Astrocyte (in vitro differentiated cells and primary cell): ENCODE measurements at regions not wholly inside any gene's neighbourhood (a gene's known extent, or its start where the extent isn't known, plus 50 kb on each side); places are given as distances from the start of the nearest gene placed in this dataset.

Experiments used
- EZH2 ChIP-seq: IDR thresholded peaks from 2 replicates; pipeline ENCODE4 v1.6.1; 2012; ENCODE audit warnings: mild to moderate bottlenecking, low read length, inconsistent platforms; ENCODE audit not compliant: insufficient read depth
- TF ChIP-seq, protein P1 (sequence below): IDR thresholded peaks from 2 replicates; pipeline ENCODE4 v1.5.1; 2011; ENCODE audit warnings: low read depth, mild to moderate bottlenecking, inconsistent platforms, low read length, moderate library complexity; ENCODE audit not compliant: insufficient read depth

GRCh38 chr3:180180795-180181194 lies 144.1 kb upstream of the PEX5L start:
- TF ChIP-seq, protein P1, sequence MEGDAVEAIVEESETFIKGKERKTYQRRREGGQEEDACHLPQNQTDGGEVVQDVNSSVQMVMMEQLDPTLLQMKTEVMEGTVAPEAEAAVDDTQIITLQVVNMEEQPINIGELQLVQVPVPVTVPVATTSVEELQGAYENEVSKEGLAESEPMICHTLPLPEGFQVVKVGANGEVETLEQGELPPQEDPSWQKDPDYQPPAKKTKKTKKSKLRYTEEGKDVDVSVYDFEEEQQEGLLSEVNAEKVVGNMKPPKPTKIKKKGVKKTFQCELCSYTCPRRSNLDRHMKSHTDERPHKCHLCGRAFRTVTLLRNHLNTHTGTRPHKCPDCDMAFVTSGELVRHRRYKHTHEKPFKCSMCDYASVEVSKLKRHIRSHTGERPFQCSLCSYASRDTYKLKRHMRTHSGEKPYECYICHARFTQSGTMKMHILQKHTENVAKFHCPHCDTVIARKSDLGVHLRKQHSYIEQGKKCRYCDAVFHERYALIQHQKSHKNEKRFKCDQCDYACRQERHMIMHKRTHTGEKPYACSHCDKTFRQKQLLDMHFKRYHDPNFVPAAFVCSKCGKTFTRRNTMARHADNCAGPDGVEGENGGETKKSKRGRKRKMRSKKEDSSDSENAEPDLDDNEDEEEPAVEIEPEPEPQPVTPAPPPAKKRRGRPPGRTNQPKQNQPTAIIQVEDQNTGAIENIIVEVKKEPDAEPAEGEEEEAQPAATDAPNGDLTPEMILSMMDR = no peak
- no peak for TF ChIP-seq EZH2
